ENCODE measurements at regions not wholly inside any gene's neighbourhood (a gene's known extent, or its start where the extent isn't known, plus 50 kb on each side); places are given as distances from the start of the nearest gene placed in this dataset.

DNA sequence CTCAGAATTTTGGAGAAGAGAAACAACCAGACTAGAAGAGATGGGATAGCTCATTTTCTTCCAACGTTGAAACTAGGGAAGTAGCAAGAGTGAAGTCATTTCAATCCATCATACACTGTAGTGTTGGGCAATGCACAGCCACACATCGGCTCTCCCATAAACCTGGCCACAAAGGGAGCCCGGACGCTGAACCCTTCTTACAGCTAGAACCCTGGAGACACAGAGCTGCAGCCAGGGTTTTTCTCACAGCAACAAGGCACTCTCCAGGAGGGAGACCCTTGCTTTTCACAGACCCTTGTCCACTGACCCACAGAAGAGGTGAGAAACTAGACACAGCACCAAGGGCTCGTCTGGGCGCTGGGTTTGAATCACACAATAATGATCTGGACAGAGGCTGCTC is 101.4 kb upstream of the FSTL4 start:
- DNase-seq (ENCODE audit: low read depth in 2 of 2) = no peak

DNA sequence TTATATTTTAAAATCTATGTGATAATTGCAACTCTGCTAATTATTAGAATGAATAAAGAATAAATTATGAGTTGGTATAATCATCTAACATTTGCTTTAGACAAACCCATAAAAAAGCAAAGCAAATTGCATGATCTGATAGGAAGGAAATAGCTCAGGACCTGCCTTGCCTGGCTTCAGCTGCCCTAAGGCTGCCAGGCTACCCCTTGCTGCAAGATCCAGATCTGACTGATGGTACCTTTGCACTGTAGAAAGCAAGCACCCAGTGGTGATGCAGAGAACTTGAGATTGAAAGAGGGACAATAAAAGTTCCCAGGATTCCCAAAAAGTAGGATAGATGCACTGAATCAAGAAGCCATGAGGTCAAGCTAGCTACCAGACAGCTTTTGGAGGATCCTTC is 100.9 kb upstream of the FSTL4 start:
- DNase-seq (ENCODE audit: low read depth in 2 of 2) = no peak

DNA sequence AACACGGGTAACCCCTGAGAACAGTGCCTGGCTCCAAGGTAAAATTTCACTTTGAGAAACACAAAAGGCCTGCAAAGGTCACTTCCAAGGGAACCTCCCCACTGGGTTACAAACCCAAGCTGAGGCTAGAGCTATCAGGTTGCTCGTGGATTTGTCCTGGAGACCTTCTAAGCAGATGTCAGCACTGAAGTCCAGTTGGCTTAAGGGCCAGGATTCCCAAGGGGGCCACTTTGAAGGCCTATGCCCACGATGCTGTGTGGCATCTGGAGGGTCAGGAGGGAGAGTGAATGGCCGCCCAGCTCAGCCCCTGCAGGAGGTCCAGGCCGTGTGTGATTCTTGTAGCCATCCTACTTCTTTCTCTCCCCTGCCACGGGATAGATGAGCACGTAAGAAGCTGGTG is 100.2 kb upstream of the FSTL4 start:
- DNase-seq (ENCODE audit: low read depth in 2 of 2) = no peak

GRCh38 chr5:133709209-133709725 is 96.9 kb upstream of the FSTL4 start:
- no peak for DNase-seq (ENCODE audit: low read depth in 2 of 2)

DNA sequence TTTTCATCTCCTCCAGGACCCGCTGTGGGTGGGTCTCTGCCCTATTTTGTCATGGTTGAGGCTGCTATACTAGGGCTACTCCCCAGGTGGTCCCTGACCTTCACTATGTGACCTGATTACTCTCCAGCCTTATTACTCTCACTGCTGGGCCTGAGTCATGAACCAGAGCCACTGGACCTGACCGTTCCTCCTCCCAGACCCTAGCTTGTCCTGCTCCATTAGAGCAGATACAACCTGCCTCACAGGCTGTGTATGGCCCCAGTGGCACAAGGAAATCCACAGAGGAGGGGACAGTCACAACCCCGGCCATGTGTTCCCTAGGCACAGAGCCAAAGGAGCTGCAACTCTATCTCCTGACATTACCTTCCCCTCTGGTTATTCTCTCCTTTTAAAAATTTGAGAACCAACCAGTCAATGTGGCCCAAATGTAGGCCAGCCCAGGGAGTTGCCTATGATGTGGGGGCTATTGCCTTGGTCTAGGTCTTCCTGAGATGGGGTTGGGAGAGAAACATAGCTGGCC is 96.0 kb upstream of the FSTL4 start:
- no peak for DNase-seq (ENCODE audit: low read depth in 2 of 2)

DNA sequence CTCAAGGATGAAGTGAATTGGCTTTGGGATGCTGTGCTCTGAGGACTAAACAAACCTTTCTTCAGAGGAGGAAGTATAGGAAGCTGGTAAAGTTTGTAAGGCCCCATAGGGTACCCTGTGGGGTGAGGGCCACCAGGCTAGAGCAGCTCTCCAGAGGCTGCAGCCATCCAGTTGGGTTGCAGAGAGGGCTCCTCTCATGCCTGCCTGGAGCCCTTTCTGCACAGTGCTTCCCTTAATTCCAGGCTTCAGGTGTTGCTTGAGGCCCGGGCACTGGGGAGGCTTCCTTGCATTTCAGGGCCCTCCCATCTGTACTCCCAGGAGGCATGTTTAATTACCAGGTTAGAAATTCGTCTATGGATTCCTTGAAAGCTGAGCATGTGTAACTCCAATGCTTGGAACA is 95.3 kb upstream of the FSTL4 start:
- no peak for DNase-seq (ENCODE audit: low read depth in 2 of 2)

- DNase-seq (ENCODE audit: low read depth in 2 of 2) = no peak
Measured at GRCh38 chr5:133706506-133707430, 94.4 kb upstream of the FSTL4 start.

DNA sequence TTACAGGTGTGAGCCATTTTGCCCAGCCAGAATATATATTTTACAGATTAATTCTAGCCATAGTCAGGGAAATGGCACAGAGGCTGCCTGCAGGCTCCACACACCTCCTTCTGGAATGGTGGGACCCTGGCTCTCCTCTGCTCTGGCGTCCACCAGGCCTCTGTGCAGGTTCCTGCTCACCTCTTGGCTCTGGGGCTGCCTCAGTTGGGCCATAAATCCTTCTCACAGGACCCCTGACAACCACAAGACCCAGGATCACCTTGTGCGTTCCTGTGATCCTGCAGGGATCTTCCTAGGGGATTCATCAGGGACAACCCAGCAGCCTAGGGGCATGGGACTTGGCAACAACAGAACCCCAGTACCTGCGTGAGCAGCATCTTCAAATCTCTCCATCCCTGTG is 93.0 kb upstream of the FSTL4 start:
- DNase-seq (ENCODE audit: low read depth in 2 of 2) = no peak

GRCh38 chr5:133704411-133704810 is 92.1 kb upstream of the FSTL4 start:
- DNase-seq (ENCODE audit: low read depth in 2 of 2) = no peak

GRCh38 chr5:133703935-133704334 is 91.6 kb upstream of the FSTL4 start:
- no peak for DNase-seq (ENCODE audit: low read depth in 2 of 2)

- DNase-seq (ENCODE audit: low read depth in 2 of 2) = no peak
Measured at GRCh38 chr5:133702791-133703770, 90.7 kb upstream of the FSTL4 start.

DNA sequence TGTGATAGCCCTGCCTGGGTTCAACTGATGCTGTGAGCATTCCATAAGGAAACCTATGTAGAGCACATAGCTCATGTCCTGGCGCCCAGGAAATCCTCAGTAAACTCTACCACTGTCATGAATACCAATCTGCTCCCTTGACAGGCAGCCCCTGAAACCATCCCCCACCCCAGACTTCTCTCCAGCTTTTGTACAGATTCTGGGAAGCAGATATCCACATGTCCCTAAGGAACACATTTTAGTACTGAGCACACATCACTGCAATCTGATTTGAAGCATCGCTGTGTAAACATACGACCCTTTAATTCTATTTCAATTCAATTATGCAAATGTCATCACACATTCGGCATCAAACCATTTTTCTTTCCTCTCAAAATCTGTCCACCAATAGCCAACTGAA is 89.5 kb upstream of the FSTL4 start:
- DNase-seq (ENCODE audit: low read depth in 2 of 2) = no peak

GRCh38 chr5:133700251-133700650 is 87.9 kb upstream of the FSTL4 start:
- DNase-seq (ENCODE audit: low read depth in 2 of 2) = no peak

DNA sequence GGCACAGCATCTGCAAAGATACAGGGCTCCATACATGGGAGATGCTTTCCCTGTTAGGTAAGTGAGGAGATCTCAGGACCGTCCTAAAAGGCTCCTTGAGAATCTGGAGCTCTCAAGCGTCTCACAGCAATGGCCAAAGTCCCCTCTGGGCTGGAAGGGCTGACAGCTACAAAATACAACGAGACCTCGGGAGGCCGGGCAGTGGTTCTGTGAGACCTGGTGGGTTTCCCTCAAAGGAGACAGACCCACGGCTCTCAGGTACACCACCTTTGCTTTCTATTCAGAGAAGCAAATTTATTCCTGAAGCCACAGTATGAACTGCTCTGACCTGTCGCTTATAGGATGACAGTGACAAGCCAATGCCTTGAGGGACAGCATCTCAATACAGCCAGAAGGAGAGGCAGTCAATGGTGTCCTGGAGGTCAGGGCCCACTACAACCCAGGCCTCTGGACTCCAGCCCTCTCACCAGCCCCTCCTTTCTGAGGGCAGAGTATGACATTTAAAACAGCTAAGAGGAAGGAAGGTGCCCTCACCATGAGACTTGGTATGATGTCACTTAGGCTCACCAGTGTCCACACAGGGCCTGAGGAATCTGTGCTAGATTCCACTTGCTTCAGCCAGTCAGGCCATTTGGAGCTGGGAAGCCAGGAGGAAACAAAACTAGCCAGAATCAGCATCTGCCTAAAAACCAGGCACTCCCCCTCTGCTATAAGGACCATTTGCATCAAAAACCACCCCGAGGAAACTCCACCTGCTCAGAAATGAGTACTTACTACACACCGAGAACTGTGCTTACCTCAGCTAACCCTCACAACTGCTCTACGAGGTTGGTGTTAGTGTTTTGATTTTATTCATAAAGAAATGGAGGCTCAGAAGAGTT is 86.5 kb upstream of the FSTL4 start:
- no peak for DNase-seq (ENCODE audit: low read depth in 2 of 2)

DNA sequence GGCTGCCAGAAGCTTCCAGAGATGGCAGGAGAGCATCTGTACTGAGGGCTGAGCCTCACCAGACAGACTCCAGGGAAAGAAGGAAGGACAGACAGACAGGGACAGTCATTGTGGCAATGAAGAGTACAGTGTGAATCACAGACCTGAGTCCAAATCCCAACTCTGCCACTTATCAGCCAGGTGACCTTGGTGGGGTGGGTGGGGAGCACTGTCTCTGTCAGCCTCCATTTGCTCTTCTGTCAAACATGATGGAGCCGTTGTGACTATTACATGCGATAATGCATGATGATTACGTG is 85.9 kb upstream of the FSTL4 start:
- no peak for DNase-seq (ENCODE audit: low read depth in 2 of 2)

DNA sequence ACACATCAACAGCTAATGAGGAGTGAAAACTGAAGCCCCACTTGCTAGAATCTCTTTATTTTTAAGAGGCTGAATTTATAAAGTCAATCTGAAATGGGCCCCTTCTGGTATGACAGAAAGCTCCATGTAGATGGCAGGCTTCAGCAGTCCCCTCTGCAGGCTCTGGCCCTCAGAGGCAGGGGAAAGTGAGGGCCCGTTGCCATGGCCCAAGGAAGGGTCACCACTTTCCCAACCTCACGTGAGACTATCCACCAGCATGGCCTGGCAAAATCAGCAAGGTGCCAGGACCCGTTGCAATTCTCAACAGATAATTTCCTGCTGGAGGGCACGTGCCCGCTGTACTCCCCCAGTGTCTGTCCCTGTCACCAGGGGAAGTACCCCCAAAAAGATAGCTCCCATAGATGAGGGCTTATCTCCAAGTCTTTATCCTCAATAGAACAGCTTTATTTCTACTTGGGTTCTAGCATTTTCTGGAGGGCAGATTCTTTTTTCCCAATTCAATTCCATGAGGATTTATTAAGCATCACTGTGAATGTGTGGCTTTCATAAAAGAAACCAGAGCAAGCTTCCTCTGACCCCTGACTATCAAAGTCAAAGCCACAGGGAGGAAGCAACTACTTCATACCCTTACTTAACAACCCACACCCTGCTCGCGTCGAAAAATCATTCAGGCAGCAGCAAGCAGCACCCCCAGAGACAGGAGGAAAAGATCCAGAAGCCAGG is 85.4 kb upstream of the FSTL4 start:
- DNase-seq (ENCODE audit: low read depth in 2 of 2) = no peak

DNA sequence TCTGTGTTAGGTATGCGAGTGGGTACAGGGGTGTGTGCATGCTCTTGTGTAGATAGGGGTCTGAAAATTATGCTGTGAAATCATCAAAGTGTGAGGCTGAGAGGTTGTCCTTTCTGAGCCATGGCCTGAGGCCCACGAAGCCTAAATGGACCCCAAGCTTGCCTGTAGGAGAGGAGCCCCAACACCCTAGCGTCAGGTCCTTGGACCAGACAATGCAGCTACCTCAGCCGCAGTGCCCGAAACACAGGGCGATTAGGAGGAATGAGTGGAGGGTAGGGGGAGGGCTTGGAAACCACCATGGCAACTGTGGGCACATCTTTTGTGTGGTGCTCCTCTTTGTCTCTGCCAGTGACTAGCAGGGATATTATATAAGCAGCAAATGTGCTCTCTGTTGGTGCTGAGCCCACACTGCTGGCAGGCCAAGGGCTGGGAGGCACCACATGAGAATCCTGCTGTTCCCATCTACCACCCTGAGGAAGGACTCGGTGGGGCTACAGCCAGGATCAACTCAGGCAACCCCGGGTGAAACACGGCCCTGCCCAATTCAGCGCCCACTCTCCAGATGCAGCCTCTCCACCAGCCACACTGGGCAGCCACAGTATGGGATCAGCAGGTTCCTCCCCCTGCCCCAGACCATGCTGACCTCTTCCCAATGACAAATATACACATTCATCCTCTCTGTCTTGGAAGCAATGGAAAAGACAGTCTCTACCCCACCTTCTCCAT is 84.6 kb upstream of the FSTL4 start:
- DNase-seq (ENCODE audit: low read depth in 2 of 2) = no peak

DNA sequence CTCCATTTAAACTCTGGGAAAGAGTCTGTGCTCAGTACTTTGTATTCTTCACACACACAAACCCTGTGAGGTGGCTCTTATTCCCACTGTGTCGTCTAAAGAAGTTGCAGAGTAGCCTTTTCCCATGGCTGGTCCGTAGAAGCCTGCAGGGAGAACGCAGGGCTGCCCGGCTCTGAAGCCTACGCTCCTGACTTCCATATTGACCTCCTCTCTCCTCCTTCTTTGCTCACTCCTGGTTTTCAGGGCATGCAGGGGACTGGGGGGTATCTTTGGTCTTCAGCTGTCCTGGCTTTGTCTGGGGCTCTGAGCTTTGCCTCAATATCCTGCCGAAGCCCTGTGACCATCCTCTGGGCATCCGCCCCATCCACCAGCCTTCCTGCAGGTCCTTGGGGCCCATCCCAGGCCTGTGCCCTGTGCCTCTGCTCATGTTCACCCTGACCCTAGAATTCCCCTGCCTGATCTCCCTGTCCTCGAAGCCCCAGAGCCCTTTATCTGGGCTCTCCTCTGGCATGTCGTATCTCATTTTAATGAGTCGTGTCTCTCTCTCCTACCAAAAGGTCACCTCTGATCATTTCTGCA is 83.8 kb upstream of the FSTL4 start:
- DNase-seq (ENCODE audit: low read depth in 2 of 2) = no peak

DNA sequence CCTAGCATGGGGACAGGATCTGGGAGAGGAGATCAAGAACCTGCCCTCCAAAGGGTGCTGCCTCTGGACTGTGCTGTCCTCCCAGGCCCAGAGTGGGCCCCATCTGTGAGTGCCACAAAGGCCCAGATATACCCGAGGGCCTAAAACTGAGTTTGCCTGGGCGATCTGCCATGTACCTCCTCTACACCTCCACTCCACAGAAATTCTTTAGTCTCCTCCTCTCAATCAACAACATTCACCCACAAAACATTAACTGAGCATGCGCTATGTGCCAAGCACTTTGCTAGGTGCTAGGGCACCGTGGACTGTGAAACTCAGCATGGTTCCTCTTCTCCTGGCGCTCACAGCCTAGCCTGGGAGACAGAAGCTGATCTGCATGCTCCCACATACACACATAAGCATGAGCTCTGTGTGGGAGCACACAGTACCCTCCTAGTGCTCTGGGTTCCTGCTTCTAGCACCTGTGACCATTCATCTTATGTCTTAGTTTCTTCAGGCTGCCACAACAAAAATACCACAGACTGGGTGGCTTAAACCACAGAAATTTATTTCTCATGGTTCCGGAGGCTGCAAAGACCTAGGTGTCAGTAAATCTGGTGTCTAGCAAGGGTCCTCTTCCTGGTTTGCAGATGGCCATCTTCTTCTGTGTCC is 82.0 kb upstream of the FSTL4 start:
- DNase-seq (ENCODE audit: low read depth in 2 of 2) = no peak

All from fibroblast of skin of left biceps (primary cell).